ENCODE measurements at regions not wholly inside any gene's neighbourhood (a gene's known extent, or its start where the extent isn't known, plus 50 kb on each side); places are given as distances from the start of the nearest gene placed in this dataset.
"Not testable (repeated sequence)": the region's sequence is repeated elsewhere in the genome, so short reads cannot be mapped to it uniquely, and the experiment has no call there.

DNA sequence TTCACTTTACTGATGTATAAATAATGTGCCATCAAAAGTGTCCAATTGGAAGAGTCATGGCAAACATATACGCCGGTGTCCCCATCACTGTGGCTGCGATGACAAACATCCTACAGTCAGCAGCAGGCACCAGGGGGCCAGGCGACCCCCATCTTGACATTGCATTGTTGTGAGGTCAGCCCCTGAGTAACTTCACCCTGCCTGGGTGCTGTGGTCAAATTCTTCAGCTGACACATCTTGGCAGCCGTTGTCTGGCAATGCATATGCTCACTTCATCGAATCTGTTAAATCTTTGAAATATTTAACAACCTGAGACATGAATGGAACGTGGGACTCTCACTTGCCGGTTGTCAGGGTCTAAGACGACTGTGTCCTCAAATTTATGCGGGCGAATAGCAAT lies 430.9 kb downstream of the BRD1 start:
- Histone ChIP-seq H3K9me3 (replicated peaks in 1 of 11) (peaks cover 15 to 31% (median 24%) of the 10 kb centered on the region in 11 experiments), H3K27ac (no peak overlapping the region), H3K36me3 (no peaks in the 10 kb centered on the region), H4K20me1 (no peaks in the 10 kb centered on the region), H3K4me1 (0 out of 20 replicates have a peak, but pooled peaks cover 0 to 5% (median 0%) of the 10 kb centered on the region in 10 experiments), H3K4me3 (no peak overlapping the region), H3K27me3 (no peaks in the 10 kb centered on the region), H3K9ac (no peak overlapping the region), H3K4me2 (no peak overlapping the region)
- TF ChIP-seq Cebpa-rat (IDR thresholded peaks at IDR 0.05) = no peak

DNA sequence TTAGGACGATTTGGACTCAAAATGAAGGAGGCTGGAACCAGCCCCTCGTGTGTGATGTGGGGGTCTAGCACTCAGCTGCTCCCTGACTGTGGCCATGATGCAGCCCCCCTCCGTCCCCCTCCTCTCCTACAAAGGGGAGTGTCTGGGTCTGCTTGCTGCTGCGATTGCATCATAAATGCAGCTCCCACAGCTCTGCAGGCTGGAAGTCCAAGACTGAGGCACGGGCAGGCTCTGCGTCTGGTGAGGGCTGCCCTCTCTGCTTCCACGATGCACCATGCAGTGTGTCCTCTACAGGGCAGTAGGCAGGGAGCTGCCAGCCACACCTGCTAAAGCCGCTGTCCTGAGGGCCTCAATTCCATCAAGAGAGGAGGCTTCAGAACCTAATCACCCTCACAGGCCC lies 432.1 kb downstream of the BRD1 start:
- Histone ChIP-seq H3K4me2 (no peak overlapping the region), H3K36me3 (no peaks in the 10 kb centered on the region), H3K27me3 (no peaks in the 10 kb centered on the region), H3K9ac (no peak overlapping the region), H3K4me3 (no peak overlapping the region), H3K4me1 (no peaks in the 10 kb centered on the region), H3K27ac (no peak overlapping the region), H3K9me3 (replicated peaks in 1 of 11) (peaks cover 15 to 31% (median 24%) of the 10 kb centered on the region in 11 experiments), H4K20me1 (no peaks in the 10 kb centered on the region)
- TF ChIP-seq Cebpa-rat (IDR thresholded peaks at IDR 0.05) = no peak

DNA sequence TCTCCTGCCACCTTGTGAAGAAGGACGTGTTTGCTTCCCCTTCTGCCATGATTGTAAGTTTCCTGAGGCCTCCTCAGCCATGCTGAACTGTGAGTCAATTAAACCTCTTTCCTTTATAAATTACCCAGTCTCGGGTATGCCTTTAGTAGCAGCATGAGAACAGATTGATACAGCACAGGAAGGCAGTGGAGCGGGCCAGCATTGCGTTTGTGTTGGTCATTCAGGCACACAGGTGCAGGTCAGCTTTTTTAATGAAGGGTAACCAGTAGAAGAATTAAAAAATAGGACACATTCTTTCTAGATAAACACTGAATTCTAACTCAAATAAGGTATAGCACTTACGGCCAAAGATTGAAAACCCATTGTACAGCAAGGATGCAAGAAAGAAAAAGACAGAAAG lies 432.6 kb downstream of the BRD1 start:
- H3K27me3 ChIP-seq, H3K4me2 ChIP-seq, H3K4me3 ChIP-seq, H3K4me1 ChIP-seq, H3K27ac ChIP-seq, H4K20me1 ChIP-seq, H3K36me3 ChIP-seq, H3K9ac ChIP-seq: not testable (repeated sequence)
- peaks cover 15 to 31% (median 24%) of the 10 kb centered on the region in 11 experiments for H3K9me3 ChIP-seq (replicated peaks in 1 of 11)

DNA sequence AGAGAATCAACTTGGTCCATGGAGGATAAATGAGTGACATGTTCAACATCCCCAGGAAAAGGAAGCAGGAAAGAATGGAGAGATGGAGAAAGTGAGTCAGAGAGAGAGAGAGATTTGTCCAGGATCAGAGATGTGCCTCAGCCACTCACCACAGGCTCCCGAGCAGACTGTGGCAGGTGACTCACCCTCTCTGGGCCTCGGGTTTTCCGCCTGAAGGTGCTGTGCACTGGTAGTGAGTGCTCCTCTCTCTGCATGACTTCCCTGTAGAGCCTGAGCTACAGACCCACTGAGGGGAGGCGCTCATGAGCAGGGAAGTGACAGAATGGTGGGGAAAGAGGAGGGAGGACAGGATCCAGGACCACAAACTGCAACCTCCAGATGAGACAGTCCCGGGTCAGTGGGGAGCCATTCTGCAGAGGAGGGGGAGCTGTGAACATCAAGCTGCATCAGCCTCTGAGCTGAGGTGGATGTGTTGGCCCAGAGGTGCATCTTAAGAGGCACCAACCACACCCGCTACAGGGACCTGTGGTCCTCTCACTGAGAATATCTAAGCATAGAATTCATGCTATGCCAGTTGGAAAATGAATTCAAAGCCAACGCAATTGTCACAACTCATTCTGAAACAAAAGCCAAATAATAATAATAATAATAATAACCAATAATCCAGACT lies 433.4 kb downstream of the BRD1 start:
- Histone ChIP-seq H3K9ac (no peak overlapping the region), H3K4me1 (no peaks in the 10 kb centered on the region), H3K27ac (no peak overlapping the region), H3K4me3 (no peak overlapping the region), H3K9me3 (replicated peaks in 1 of 11) (peaks cover 15 to 31% (median 24%) of the 10 kb centered on the region in 11 experiments), H3K36me3 (no peaks in the 10 kb centered on the region), H4K20me1 (no peaks in the 10 kb centered on the region), H3K4me2 (no peak overlapping the region), H3K27me3 (no peaks in the 10 kb centered on the region)
- TF ChIP-seq Cebpa-rat (IDR thresholded peaks at IDR 0.05) = no peak

DNA sequence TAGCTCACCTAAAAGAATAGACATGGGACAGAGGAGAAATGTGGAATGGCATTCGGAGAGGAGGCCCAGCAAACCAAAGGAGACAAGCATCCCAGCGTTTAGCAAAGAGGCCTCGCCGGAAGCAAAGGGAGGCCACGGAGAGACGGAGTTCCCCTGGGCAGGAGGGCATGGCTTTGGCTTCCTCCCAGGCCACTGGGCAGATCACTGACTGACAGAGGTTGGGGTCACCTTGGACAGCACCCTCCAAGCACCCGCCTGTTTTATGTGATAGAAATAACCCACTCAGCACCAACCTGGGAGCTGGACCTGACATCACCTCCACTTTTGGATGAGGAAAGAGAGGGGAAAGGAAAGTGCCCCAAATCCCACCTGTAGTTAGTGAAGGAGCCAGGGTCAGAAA lies 434.1 kb downstream of the BRD1 start:
- H3K4me3 ChIP-seq = no peak overlapping the region
- H3K9ac ChIP-seq = no peak overlapping the region
- no peak overlapping the region; a peak in 1 of 22 replicates for H3K27ac ChIP-seq
- H3K4me1 ChIP-seq = no peaks in the 10 kb centered on the region
- no peaks in the 10 kb centered on the region for H4K20me1 ChIP-seq
- H3K9me3 ChIP-seq (replicated peaks in 1 of 11) = peaks cover 15 to 37% (median 26%) of the 10 kb centered on the region in 11 experiments
- no peaks in the 10 kb centered on the region for H3K27me3 ChIP-seq
- H3K36me3 ChIP-seq = no peaks in the 10 kb centered on the region
- no peak overlapping the region for H3K4me2 ChIP-seq
- TF ChIP-seq Cebpa-rat (IDR thresholded peaks at IDR 0.05) = no peak

DNA sequence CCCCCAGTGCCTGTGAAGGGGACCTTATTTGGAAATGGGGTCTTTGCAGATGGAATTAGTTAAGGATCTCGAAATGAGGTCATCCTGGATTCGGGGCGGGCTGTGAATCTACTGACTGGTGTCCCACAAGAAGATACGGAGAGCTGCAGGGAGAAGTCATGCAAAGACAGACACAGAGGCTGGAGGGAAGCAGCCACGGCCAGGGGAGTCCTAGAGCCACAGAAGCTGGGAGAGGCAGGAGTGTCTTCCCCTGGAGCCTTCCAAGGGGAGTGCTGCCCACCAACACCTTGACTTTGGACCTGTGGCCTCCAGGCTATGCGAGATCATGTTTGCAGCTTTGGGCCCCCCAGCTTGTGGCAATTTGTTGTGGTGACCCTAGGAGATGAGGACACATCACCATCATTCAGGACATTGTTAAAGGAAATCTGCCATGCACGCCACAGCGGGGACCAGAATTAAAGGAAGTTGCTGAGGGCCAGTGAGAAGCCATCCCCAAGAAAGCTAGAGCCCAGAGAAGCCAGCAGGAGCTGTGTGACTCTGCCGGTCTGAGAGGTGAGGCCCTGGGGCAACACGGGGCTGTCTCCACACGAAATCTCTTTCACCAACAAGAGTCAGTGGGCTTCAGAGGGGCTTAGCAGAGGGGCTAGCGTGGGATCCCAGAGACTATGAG lies 434.7 kb downstream of the BRD1 start:
- Histone ChIP-seq H3K4me2 (no peak overlapping the region), H3K9me3 (replicated peaks in 1 of 11) (peaks cover 15 to 40% (median 26%) of the 10 kb centered on the region in 11 experiments), H3K4me3 (no peak overlapping the region), H4K20me1 (no peaks in the 10 kb centered on the region), H3K9ac (no peak overlapping the region), H3K27ac (no peak overlapping the region; a peak in 1 of 22 replicates), H3K4me1 (no peaks in the 10 kb centered on the region), H3K36me3 (no peaks in the 10 kb centered on the region), H3K27me3 (no peaks in the 10 kb centered on the region)
- no peak for TF ChIP-seq Cebpa-rat (IDR thresholded peaks at IDR 0.05)

DNA sequence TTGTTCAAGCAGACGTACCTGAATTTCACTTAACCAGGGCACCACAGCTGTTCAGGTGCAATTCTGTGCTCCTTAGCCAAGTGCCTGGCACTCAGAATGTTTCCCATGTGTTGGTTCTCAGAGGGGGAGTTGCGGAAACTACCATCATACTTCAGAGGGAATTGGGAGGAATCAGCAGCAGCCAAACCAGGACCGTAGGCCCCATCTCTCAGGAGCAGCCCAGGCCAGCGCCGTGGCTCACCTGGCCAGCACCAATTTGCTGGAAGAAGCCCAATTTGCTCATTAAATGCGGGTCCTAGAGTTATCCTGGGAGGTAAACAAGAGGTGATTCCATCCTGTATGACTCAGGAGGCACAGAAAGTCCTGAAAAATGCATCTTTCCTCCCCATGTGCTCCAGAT lies 435.4 kb downstream of the BRD1 start:
- no peaks in the 10 kb centered on the region for H3K27me3 ChIP-seq
- no peak overlapping the region for H3K4me2 ChIP-seq
- no peak overlapping the region for H3K4me3 ChIP-seq
- no peaks in the 10 kb centered on the region for H3K4me1 ChIP-seq
- TF ChIP-seq Cebpa-rat (IDR thresholded peaks at IDR 0.05) = no peak
- H3K9me3 ChIP-seq (replicated peaks in 1 of 11) = peaks cover 15 to 40% (median 26%) of the 10 kb centered on the region in 11 experiments
- no peaks in the 10 kb centered on the region for H3K36me3 ChIP-seq
- H3K27ac ChIP-seq = no peak overlapping the region
- H4K20me1 ChIP-seq = no peaks in the 10 kb centered on the region
- H3K9ac ChIP-seq = no peak overlapping the region

DNA sequence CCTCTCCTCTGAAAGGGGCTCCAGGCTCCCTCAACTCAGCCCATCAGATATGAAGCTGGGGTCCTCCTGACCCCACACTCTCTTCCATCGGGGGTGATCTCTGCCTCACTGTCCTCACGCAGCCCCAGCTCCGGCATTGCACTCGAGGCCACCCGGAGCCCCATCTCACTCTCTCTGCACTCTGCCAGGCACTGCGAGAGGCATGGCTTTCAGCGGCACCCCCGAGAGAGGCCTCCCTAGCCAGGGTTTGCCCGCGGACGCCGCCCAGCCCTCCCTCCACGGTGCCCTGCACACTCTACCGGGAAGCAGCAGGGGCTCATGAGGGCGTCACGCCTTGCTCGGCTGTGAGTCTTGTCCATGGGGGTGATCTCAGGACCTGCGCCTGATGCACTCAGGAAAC lies 436.2 kb downstream of the BRD1 start:
- TF ChIP-seq Cebpa-rat (IDR thresholded peaks at IDR 0.05) = no peak
- H3K4me3 ChIP-seq = no peak overlapping the region
- no peaks in the 10 kb centered on the region for H3K36me3 ChIP-seq
- H3K4me1 ChIP-seq = no peaks in the 10 kb centered on the region
- H3K9me3 ChIP-seq (replicated peaks in 1 of 11) = peaks cover 15 to 40% (median 26%) of the 10 kb centered on the region in 11 experiments
- no peaks in the 10 kb centered on the region for H3K27me3 ChIP-seq
- no peak overlapping the region for H3K9ac ChIP-seq
- H4K20me1 ChIP-seq = no peaks in the 10 kb centered on the region
- no peak overlapping the region for H3K4me2 ChIP-seq
- peak overlapping the region in 1 of 11 experiments; percentile 28; a peak in 2 of 22 replicates for H3K27ac ChIP-seq

DNA sequence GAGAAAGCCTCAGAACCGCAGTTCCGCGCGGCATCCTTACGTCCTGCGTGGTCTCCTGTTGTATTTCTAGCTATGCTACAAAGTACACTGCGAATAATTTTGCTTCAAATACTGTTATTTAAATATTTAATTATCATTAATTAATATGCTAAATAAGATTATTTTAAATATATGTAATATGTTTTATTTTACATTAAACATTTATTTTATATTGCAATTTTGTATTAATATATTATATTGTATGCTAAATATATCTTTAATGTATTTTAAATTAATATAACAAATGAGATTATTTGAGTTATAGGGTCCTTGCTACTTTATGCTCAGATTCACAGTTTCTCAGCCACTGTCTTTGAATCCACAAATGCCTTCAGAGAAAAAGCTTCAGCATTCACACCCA lies 436.7 kb downstream of the BRD1 start:
- no peak overlapping the region; a peak in 1 of 22 replicates for H3K27ac ChIP-seq
- TF ChIP-seq Cebpa-rat (IDR thresholded peaks at IDR 0.05) = no peak

DNA sequence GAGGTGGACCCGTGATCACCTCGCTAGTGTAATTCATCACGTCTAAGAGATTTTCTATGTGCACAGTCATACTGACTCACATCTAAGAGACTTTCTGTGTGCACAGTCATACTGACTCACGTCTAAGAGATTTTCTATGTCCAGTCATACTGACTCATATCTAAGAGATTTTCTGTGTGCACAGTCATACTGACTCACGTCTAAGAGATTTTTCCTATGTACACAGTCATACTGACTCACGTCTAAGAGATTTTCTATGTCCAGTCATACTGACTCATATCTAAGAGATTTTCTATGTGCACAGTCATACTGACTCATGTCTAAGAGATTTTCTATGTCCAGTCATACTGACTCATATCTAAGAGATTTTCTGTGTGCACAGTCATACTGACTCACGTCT lies 443.8 kb downstream of the BRD1 start:
- not testable (repeated sequence) for H3K36me3 ChIP-seq

More for the DNA sequence above, 436.7 kb downstream of the BRD1 start:
- Histone ChIP-seq H3K4me3 (no peak overlapping the region), H3K9me3 (replicated peaks in 1 of 11) (peaks cover 15 to 40% (median 26%) of the 10 kb centered on the region in 11 experiments), H4K20me1 (no peaks in the 10 kb centered on the region), H3K27me3 (no peaks in the 10 kb centered on the region), H3K4me2 (no peak overlapping the region), H3K9ac (no peak overlapping the region), H3K4me1 (no peaks in the 10 kb centered on the region), H3K36me3 (no peaks in the 10 kb centered on the region)

More for the DNA sequence above, 443.8 kb downstream of the BRD1 start:
- Histone ChIP-seq H3K9me3 (replicated peaks in 1 of 11) (peaks cover 14 to 45% (median 37%) of the 10 kb centered on the region in 11 experiments), H3K27ac (peak overlapping the region in 7 of 11 experiments; percentile 8 to 81 (median 51); a peak in 7 of 22 replicates), H3K4me1 (peaks cover 0 to 37% (median 30%) of the 10 kb centered on the region in 10 experiments; a peak in 14 of 20 replicates)
- not testable (repeated sequence) for H3K27me3 ChIP-seq, H3K4me3 ChIP-seq, H3K4me2 ChIP-seq, H3K9ac ChIP-seq, H4K20me1 ChIP-seq
